ENCODE measurements at regions not wholly inside any gene's neighbourhood (a gene's known extent, or its start where the extent isn't known, plus 50 kb on each side); places are given as distances from the start of the nearest gene placed in this dataset.

DNA sequence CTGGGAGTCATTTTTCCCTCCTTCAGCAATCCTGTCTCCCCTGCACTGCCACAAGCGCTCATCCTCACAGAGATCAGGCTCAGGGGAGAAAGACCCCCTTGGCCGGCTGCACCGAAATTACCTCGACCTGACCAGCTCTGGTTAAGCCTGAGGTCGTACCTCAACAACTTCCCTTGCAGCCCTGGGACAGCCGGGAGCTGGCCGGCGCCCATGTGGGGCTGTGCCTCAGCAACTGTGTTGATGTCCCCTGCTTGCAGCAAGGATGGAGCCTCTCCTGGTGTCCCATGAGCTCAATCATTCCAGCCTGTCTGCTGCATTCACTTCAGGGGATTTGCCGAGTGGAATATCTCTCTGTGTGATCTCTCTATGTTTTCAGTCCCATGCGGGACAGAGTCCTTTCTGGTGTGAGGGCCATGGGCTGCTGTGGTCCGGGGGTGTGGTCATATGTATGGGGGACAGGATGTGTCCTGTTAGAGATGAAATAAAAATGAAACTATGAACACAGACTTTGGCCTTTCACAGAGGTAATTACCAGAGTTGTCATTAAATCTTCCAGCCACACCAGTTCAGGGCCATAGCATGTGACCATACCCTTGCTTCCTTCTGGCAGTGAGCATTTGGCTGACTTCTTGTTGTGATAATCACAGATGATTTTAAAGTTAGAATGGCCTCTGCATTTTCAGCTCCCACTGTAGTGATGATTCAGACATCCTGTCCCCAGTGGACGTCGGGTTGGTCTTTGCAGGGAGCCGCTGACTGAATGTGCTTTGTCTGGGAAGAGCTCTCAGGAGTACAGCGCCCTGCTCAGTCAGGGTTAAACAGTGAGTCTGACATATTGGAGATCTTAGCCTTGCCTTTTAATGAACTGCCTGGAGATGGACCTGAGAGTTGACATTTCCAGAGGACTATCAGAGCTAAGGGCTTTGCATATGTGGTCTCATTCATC is 405.9 kb downstream of the AACS start:
- DNase-seq (ENCODE audit: extremely low read depth in 1 of 2, low read depth in 1 of 2) = no peak

DNA sequence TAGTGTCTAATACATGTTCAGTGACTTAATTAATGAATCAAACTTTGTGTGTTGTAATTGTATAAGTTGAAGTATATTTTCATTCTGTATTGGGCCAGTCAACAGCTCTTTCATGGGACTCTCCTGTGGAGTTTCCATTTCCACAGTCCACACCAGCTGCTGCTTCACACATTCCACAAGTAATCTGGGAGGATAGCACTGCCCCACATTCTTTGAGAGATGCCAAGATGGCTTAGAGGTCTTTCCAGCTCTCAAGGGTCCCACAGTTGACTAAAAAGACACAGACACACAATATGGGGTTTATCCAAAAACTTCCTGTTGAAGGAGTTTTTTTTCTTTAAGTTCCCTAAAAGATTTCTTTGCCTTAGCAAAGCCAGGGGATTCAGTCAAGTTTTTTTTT is 408.3 kb downstream of the AACS start:
- DNase-seq (ENCODE audit: extremely low read depth in 1 of 2, low read depth in 1 of 2) = no peak

DNA sequence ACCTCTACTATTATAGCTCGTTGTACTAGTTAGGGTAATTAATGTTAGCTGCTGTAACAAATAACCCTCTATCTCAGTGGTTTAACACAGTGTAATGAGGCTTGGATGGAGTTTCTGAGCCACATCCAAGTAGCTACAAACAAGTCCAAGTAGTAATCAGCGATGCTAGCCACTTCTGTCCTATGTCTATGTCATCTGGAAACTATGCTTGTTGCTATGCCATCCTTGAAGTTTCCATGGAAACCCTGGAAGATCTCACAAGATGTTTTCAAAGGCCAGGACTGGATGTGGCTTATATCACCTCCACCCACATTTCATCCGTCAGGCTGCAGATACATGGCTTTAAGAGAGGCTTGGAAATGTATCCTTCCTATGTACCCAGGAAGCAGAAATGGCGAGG is 422.1 kb downstream of the AACS start:
- no peak for DNase-seq (ENCODE audit: extremely low read depth in 1 of 2, low read depth in 1 of 2)

DNA sequence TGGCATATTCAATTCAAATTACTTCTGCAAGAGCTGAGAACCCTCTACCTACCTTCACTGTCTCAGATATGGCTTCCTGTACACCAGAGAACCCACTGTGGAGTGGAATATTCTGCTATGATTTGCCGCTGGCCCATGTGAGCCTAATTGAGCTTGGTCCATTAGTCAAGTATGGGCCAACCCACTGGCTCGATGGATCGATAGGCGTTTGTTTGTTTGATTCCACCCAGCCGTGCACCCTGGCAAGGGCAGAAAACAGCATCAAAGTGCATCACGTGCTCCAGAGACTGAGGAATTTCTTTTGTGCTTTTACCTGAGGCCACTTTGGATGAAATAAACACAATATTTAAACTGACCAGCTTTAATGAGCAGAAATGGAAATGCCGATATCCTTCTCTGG is 426.3 kb downstream of the AACS start:
- no peak for DNase-seq (ENCODE audit: extremely low read depth in 1 of 2, low read depth in 1 of 2)

DNA sequence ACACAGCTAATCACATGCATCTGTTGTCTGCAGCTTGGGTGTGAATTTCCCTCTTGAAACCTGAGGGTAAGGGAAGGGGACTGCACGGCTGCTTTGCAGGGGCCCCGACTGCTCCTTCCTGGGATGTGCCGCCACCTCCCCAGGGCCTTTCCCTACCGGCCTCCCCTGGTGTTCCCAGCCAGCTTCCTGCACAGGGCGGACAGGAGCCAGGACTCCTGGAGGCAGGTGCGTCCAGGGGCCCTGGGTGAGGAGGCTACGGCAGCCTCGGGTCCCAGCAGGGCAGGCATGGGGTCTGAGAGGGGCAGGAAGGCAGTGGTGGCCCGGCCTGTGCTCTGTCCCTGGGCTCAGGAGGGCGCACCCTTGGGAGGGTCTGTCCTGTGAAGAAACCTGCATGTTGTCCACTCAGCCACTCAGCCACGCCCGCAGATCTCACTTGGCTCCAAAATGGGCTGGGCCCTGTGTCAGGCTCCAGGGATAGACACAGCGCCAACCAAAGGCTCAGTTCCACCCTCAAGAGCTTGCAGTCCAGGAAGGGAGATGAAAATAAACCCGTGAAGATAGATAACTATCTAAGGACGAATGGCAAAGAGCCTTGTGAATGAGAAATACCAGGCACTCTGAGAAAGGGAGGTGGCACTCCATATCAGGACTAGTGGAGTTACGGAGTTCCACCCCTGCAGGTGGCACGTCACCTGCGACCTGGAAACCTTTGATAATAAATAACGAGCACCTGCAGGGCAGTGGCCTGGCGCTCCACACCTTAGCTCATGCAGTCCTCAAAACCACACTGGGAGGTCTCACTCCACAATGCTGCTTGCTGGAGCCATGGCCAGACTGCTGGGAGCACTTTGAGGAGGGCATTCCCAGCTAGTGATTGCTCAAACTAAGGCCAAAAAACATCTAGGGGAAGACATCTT is 427.4 kb downstream of the AACS start:
- no peak for DNase-seq (ENCODE audit: extremely low read depth in 1 of 2, low read depth in 1 of 2)

DNA sequence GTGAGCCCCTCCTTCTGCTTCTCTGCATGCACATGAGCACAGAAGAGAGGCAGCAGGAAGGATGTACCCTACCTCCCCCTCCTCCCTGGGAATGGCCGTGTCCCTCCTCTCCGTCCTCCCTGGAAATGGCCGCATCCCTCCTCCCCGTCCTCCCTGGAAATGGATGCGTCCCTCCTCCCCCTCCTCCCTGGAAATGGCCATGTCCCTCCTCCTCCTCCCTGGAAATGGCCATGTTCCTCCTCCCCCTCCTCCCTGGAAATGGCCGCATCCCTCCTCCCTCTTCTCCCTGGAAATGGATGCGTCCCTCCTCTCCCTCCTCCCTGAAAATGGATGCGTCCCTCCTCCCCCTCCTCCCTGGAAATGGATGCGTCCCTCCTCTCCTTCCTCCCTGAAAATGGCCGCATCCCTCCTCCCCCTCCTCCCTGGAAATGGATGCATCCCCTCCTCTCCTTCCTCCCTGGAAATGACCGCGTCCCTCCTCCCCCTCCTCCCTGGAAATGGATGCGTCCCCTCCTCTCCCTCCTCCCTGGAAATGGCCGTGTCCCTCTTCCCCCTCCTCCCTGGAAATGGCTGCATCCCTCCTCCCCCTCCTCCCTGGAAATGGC is 428.6 kb downstream of the AACS start:
- DNase-seq (ENCODE audit: extremely low read depth in 1 of 2, low read depth in 1 of 2) = no peak

DNA sequence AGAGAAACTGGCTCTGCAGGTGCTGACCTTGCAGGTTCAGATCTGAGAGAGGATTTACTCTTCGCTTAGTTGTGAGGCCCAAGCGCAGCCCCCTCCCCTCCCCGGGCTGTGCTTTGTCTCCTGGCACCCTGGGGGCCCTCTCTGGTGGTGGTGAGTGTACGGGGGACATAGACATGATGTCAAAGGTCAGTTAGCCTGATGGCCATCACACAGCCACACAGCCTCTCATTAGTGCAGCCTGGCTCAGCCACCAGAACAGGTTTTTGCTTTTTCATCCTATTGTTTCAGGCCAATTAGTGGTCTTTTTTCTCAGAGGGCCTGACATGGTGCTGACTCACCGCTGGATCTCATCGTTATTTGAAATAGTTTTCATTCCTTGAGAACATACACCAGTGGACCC is 437.9 kb downstream of the AACS start:
- DNase-seq (ENCODE audit: extremely low read depth in 1 of 2, low read depth in 1 of 2) = no peak

DNA sequence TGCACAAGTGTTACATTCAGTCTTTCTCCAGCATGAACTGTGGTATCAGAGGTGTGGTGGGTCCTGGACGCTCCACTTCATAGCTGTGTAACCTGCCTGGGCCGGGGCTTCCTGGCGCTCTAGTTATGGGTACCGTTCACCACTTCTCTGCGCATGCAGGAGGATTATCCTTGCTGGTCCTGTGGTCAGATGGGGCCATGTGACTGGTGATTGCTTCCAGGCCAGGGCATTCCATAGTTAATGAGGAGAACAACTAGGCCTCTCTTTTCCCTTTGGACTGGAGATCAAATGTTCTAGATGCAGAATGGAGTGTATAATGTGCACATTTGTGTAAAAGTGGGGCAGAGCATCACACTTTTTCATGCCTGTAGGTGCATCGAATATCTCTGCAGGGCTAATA is 444.0 kb downstream of the AACS start:
- no peak for DNase-seq (ENCODE audit: extremely low read depth in 1 of 2, low read depth in 1 of 2)

DNA sequence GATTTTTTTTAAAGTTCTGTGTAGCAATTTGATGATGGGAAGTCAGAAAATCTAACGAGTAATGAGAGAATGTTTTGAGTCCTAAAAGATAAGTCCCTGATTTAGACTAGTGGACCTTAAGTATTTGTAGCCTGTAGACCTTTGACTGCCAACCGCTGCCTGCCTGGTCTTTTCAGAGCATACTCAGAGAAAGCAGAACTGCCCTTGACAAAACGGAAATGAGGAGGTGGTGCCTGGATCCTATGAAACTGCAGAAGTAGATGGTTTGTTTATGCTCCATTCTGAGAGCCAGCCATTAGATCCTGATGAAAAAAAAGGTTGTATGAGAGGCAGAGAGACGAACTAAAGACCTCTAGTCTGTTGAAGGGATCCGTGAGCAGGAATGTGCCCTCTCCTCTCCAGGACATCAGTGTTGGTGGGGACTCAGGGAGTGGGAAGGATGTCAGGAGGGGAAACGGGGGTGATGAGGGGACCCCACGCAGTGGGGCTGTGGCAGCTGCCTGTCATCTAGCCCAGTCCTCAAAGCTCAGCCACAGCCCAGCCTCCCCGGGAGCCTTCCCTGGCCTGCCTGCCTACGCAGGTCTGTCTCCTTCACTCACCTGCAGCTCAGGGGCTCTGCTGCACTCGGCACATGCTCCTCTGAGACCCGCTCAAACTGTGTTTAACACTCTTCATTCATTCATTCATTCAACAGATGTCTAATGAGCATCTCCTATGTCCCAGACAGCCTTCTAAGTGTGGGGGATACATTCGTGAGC is 447.5 kb downstream of the AACS start:
- DNase-seq (ENCODE audit: extremely low read depth in 1 of 2, low read depth in 1 of 2) = no peak

DNA sequence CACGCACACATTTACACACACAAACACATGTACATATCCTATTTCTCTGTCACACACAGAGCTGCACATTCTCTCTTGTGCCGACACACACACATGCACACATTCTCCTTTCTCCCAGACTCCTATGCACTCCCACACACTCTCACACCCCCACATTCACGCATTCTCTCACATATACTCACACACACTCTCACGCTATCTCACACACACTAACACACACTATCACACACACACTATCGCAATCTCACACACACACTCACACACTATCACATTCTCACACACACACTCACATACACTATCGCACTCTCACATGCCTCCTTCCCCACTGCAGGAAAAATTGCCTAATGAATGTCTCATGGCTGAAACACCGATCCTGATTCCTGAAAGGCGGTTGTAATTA is 450.7 kb downstream of the AACS start:
- DNase-seq (ENCODE audit: extremely low read depth in 1 of 2, low read depth in 1 of 2) = no peak

DNA sequence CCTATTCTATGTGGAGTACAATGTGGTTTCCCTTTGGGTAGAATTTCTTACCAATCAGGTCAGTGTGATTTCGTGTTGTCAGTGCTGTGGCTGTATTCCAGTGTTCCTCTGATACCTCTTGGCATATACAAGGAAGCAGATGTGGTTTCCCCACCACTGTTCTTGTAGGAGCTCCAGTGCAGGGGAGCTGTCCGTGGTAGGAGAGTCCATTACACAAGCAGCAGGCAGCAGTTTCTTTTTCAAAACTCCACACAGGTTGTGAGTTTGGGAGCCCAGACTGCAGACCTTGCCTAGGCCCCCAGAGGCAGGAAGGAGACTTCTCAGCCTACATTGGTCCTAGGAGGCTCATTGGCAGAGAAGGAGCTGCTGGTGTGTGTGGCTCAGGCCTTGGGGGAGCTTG is 452.8 kb downstream of the AACS start:
- no peak for DNase-seq (ENCODE audit: extremely low read depth in 1 of 2, low read depth in 1 of 2)

DNA sequence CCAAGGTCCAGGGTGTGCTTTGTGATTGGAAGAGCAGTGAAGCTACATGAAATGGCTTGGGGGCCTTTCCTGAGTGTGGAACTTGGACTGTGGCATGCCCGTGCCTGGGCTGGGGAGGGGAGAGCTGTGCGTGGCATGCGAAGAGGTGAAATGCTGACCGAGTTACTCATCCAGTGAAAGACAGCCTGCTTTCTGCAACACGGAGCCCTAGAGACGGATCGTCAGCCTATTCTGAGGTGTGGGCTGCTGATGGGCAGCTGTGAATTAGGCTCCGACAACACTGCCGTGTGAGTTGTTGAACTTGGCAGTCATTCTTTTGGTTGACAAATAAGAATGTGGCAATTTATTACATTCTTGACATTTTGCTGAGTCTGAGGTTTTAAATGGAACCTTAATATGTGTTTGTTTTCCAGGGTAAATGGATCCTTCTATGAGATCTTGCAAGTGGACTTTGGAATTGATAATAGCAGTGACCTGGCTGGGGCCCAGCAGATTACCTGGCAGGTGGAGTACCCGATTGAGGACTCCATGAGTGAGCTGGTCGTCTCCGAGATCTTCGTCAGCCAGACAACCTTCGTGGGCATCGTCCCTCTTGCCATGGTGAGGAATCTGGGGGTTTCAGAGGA is 453.9 kb downstream of the AACS start:
- DNase-seq (ENCODE audit: extremely low read depth in 1 of 2, low read depth in 1 of 2) = no peak

DNA sequence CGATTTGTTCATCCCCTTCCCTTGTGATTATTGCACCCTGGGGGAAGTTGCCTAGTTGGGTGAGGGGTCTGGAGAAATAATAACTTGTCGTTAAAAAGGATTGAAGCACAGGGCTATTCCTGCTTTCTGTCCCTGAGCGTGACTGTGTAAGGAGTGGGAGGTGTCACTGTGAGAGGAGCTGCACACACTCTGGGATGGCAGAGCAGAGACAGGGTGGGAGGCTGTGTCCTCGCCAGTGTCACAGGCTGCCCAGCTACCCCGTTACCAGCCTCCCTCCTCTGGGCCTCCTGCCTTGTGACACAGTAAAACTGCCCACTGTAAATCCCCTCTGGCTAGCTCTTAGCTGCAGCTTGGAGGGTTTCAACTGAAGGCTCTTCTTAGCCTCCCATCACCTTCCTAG is 460.6 kb downstream of the AACS start:
- DNase-seq (ENCODE audit: extremely low read depth in 1 of 2, low read depth in 1 of 2) = no peak

DNA sequence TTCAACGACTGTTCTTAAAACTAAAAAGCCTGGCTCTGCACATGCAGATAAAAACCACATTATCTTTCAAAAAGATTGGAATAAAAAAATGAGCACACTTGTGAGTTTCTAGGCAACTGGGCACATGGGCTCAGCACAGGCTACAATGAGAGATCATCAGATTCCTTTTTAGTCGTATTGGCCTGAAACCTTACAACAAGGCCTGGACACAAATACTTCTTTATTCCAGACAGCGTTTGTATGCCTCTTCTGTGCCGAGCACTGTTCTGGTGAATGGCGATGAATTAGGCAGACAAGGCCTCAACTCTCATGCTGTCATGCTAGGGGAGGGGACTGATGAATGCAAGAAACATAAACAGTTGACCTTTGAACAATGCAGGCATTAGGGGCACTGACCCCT is 463.0 kb downstream of the AACS start:
- no peak for DNase-seq (ENCODE audit: extremely low read depth in 1 of 2, low read depth in 1 of 2)

DNA sequence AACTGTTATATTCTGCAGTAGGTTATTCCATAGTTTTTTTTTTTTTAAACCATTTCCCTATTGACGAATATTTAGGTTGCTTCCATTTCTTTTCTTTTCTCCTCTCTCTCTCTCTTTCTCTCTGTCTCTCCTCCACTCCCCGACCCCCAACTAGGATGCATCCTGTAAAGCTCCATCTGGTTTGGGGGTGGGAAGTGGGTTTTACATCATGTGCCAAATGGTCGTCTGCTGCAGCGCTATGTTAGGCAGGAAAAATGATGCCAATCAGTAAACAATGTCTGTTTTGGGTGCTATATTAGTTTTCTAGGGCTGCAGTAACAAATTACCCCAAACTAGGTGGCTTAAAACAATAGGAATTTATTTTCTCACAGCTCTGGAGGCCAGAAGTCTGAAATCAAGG is 465.0 kb downstream of the AACS start:
- DNase-seq (ENCODE audit: extremely low read depth in 1 of 2, low read depth in 1 of 2) = no peak

DNA sequence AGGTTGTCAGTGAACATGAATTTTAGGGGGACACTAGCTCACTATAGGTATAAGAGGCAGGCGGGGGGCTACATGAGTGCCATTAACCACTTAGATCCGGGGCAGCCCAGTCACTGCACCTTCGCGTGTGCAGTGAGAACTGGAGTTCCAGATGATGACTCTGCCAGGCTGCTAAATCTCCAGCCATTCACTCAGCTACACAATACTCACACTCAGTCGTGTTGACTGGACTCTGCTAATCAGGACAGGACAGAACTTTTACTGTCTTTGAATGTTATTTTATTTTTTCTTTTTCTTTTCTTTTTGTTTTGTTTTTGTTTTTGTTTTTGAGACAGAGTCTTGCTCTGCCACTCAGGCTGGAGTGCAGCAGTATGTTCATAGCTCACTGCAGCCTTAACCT is 465.6 kb downstream of the AACS start:
- DNase-seq (ENCODE audit: extremely low read depth in 1 of 2, low read depth in 1 of 2) = no peak

DNA sequence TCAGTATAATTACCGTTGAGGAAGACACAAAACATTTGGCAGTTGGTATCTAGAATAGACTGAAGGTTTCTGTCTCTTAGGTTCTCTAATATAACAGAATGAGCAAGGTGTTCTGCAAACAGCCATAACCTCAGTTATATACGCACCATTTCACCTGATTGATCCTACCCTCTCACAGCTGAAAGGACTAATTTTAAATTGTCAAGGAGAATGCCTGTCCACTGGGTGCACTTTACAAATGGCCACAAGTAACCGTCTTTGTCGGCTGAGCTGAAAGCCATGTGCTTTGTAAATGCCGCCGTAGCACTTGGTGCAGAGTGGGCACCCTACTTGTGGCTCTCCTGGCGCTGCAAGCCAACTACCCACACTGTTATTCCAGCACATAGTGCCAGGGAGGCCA is 466.3 kb downstream of the AACS start:
- no peak for DNase-seq (ENCODE audit: extremely low read depth in 1 of 2, low read depth in 1 of 2)

DNA sequence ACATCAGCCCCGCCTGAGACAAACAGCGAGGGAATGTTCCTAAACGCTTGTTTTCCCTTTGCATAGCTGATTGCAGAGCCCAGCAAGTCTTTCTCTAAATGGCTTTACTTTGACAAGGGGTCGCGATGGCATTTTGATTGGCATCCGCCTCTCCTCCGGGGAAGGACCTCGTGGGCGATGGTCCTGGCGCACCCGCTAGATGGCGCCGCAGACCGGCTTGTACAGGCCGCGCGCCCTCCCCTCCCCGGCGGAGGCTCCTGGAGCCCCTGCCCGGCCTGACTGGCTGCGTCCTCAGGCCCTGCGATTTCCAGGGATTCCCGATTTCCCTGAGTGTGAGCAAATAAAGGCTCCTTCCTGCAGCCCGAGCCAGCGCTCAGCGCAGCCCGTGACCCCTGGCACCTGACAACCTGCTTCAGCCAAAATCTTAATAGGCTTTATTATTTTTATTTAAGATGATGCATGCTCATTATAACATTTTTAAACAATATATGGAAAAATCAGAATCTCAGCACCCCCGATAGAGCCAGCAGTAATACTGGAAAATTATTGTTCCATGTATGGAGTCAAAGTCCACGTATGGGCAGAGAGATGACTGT is 468.3 kb downstream of the AACS start:
- DNase-seq (ENCODE audit: extremely low read depth in 1 of 2, low read depth in 1 of 2) = no peak

DNA sequence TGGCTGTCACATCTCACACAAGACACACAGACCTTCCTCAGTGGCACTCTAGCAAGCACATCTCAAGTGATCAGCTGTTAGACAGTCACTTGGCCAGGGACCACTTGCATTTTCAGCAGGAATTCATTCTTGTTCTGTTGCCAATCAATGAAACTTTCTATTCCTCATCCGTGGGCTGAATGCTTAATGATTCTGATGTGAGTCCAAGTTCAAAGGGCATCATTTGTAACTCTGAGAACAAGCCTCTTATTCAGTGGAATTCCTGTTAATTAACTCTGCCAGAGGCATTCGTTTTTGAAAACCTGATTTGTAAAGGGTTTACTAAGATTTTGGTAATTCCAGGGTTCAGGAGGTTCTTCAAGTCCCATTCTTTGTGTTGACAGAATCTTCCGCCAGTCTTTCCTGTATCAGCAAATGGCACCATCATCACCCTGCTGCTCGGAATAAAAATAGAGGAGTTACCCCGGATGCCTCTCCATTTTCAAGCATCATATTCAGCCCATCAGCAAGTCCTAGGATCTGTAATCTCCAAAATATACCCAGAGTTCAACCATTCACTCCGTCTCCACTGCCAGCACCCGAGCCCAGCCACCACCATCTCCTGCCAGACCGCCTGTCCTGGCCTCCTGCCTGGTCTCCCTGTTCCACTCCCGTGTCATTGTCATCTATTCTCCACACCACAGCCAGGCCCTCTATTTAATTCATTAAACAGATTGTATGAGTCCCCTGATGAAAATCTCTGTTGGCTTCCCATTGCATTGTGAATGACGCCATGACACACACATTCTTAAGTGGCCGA is 473.4 kb downstream of the AACS start:
- no peak for DNase-seq (ENCODE audit: extremely low read depth in 1 of 2, low read depth in 1 of 2)

Measured in activated CD8-positive, alpha-beta memory T cell treated with anti-CD3 and anti-CD28 coated beads for 1 hour (primary cell).